ENCODE measurements at regions not wholly inside any gene's neighbourhood (a gene's known extent, or its start where the extent isn't known, plus 50 kb on each side); places are given as distances from the start of the nearest gene placed in this dataset.

- TF ChIP-seq, protein P1, sequence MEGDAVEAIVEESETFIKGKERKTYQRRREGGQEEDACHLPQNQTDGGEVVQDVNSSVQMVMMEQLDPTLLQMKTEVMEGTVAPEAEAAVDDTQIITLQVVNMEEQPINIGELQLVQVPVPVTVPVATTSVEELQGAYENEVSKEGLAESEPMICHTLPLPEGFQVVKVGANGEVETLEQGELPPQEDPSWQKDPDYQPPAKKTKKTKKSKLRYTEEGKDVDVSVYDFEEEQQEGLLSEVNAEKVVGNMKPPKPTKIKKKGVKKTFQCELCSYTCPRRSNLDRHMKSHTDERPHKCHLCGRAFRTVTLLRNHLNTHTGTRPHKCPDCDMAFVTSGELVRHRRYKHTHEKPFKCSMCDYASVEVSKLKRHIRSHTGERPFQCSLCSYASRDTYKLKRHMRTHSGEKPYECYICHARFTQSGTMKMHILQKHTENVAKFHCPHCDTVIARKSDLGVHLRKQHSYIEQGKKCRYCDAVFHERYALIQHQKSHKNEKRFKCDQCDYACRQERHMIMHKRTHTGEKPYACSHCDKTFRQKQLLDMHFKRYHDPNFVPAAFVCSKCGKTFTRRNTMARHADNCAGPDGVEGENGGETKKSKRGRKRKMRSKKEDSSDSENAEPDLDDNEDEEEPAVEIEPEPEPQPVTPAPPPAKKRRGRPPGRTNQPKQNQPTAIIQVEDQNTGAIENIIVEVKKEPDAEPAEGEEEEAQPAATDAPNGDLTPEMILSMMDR (conservative IDR thresholded peaks at IDR 0.05 in 1 of 2, IDR thresholded peaks at IDR 0.05 in 1 of 2; ENCODE audit: low read depth in 1 of 2, low read length in 2 of 2): no peak
- no peak for TF ChIP-seq EZH2 (IDR thresholded peaks at IDR 0.05; ENCODE audit: low read length, missing control alignments)
Measured at GRCh38 chr3:54033761-54034160, 88.6 kb upstream of the CACNA2D3 start.

Data from fibroblast of lung (primary cell).